GM23338 (cell line): ENCODE measurements at regions not wholly inside any gene's neighbourhood (a gene's known extent, or its start where the extent isn't known, plus 50 kb on each side); places are given as distances from the start of the nearest gene placed in this dataset.

Experiments
- ATAC-seq: fragments of 200-7000 bp; cut with Tn5 transposase; 3 replicates; pipeline ENCODE4 v1.9.1; 2020
- DNase-seq: peaks from one replicate; pipeline ENCODE4 v3.0.0-alpha.2; 2015; ENCODE audit warnings: low spot score
- H2AFZ ChIP-seq: fragments of 200-600 bp; sonication (generic); 2 replicates; pipeline ENCODE4 v1.8.0; 2016; ENCODE audit warnings: antibody characterized with exemption, mild to moderate bottlenecking, moderate library complexity
- H3F3A ChIP-seq: fragments of 200-600 bp; sonication (generic); replicated peaks from 2 replicates; pipeline ENCODE4 v1.8.0; 2017; ENCODE audit warnings: antibody characterized with exemption, mixed run types, low read depth
- H3K27ac ChIP-seq: fragments of 200-600 bp; sonication (generic); 2 replicates; pipeline ENCODE4 v1.6.1; 2016; ENCODE audit warnings: low read depth
- H3K27me3 ChIP-seq: fragments of 200-600 bp; sonication (generic); 2 replicates; pipeline ENCODE4 v1.8.0; 2016; ENCODE audit warnings: mild to moderate bottlenecking, mixed run types, moderate library complexity; ENCODE audit not compliant: insufficient read depth
- H3K36me3 ChIP-seq: fragments of 200-600 bp; sonication (generic); 2 replicates; pipeline ENCODE4 v1.8.0; 2016; ENCODE audit warnings: mild to moderate bottlenecking; ENCODE audit not compliant: insufficient read depth
- H3K4me1 ChIP-seq: fragments of 200-600 bp; sonication (generic); 2 replicates; pipeline ENCODE4 v1.8.0; 2016; ENCODE audit warnings: mild to moderate bottlenecking, moderate library complexity; ENCODE audit not compliant: insufficient read depth
- H3K4me2 ChIP-seq: fragments of 200-600 bp; sonication (generic); 2 replicates; pipeline ENCODE4 v1.7.1; 2017; ENCODE audit warnings: mixed run types
- H3K4me3 ChIP-seq: fragments of 200-600 bp; sonication (generic); 2 replicates; pipeline ENCODE4 v1.6.1; 2016; ENCODE audit warnings: mixed run types
- H3K79me2 ChIP-seq: fragments of 200-600 bp; sonication (generic); replicated peaks from 2 replicates; pipeline ENCODE4 v1.8.0; 2017; ENCODE audit warnings: mild to moderate bottlenecking; ENCODE audit not compliant: insufficient read depth
- H3K9me2 ChIP-seq: fragments of 200-600 bp; sonication (generic); 2 replicates; pipeline ENCODE4 v1.8.0; 2017; ENCODE audit not compliant: insufficient read depth
- H4K20me1 ChIP-seq: fragments of 200-600 bp; sonication (generic); replicated peaks from 2 replicates; pipeline ENCODE4 v1.8.0; 2017; ENCODE audit warnings: mild to moderate bottlenecking; ENCODE audit not compliant: insufficient read depth
- H3K27ac Mint-ChIP-seq: 2 replicates; pipeline ENCODE4 v1.8.0; 2020; ENCODE audit warnings: inconsistent platforms, mild to moderate bottlenecking, moderate library complexity, mixed read lengths
- H3K27me3 Mint-ChIP-seq: 3 replicates; pipeline ENCODE4 v1.8.0; 2022; ENCODE audit warnings: low read depth, mild to moderate bottlenecking, moderate library complexity, mixed read lengths, inconsistent platforms; ENCODE audit not compliant: insufficient read depth, poor library complexity
- H3K36me3 Mint-ChIP-seq: 3 replicates; pipeline ENCODE4 v1.8.0; 2021; ENCODE audit warnings: low read depth, mild to moderate bottlenecking, inconsistent platforms, moderate library complexity, mixed read lengths
- H3K4me1 Mint-ChIP-seq: 3 replicates; pipeline ENCODE4 v1.8.0; 2020; ENCODE audit warnings: mild to moderate bottlenecking, inconsistent platforms, mixed read lengths
- H3K4me3 Mint-ChIP-seq: 3 replicates; pipeline ENCODE4 v1.8.0; 2021; ENCODE audit warnings: moderate library complexity, mild to moderate bottlenecking, inconsistent platforms, mixed read lengths
- H3K9me3 Mint-ChIP-seq: 3 replicates; pipeline ENCODE4 v1.8.0; 2020; ENCODE audit warnings: moderate library complexity, mild to moderate bottlenecking, inconsistent platforms, mixed read lengths
- CREB1 ChIP-seq: fragments of 250-450 bp; sonication (Bioruptor Pico); IDR thresholded peaks from 2 replicates; pipeline ENCODE4 v1.5.0; 2020; ENCODE audit warnings: low read depth, mild to moderate bottlenecking, moderate library complexity
- CTCF ChIP-seq, 2 experiments: fragments of 200-600 bp in 1 of 2; sonication (generic) in 1 of 2; conservative IDR thresholded peaks; 2 replicates each; pipeline versions ENCODE4 v1.5.1 to v1.6.1; 2016 to 2017; ENCODE audit warnings: antibody characterized with exemption in 2 of 2, low read depth in 2 of 2, mild to moderate bottlenecking in 2 of 2, moderate library complexity in 1 of 2
- ETS1 ChIP-seq: IDR thresholded peaks from 2 replicates; pipeline ENCODE4 v1.6.1; 2016; ENCODE audit warnings: antibody characterized with exemption
- EZH2 ChIP-seq: fragments of 200-600 bp; sonication (generic); IDR thresholded peaks from one replicate; pipeline ENCODE4 v1.8.0; 2017; ENCODE audit warnings: antibody characterized with exemption, mild to moderate bottlenecking, low read depth; ENCODE audit not compliant: unreplicated experiment
- EZH2phosphoT487 ChIP-seq: fragments of 200-600 bp; sonication (generic); IDR thresholded peaks from one replicate; pipeline ENCODE4 v1.8.1; 2018; ENCODE audit warnings: antibody characterized with exemption; ENCODE audit not compliant: unreplicated experiment
- JUNB ChIP-seq: IDR thresholded peaks from one replicate; pipeline ENCODE4 v1.6.1; 2016; ENCODE audit warnings: antibody characterized with exemption; ENCODE audit not compliant: unreplicated experiment
- NANOG ChIP-seq: IDR thresholded peaks from 2 replicates; pipeline ENCODE4 v1.6.1; 2016; ENCODE audit warnings: antibody characterized with exemption, borderline replicate concordance
- POLR2AphosphoS5 ChIP-seq: IDR thresholded peaks from 2 replicates; pipeline ENCODE4 v1.6.1; 2016; ENCODE audit warnings: antibody characterized with exemption, low read depth
- REST ChIP-seq: IDR thresholded peaks from one replicate; pipeline ENCODE4 v1.6.1; 2018; ENCODE audit warnings: antibody characterized with exemption; ENCODE audit not compliant: unreplicated experiment
- STAT1 ChIP-seq: IDR thresholded peaks from one replicate; pipeline ENCODE4 v1.6.1; 2016; ENCODE audit warnings: antibody characterized with exemption; ENCODE audit not compliant: unreplicated experiment
- ZNF114 ChIP-seq: fragments of 250-450 bp; sonication (Bioruptor Pico); IDR thresholded peaks from 2 replicates; pipeline ENCODE4 v1.5.0; 2020; ENCODE audit warnings: mild to moderate bottlenecking, moderate library complexity
- ZNF331 ChIP-seq: fragments of 250-450 bp; sonication (Bioruptor Pico); IDR thresholded peaks from 2 replicates; pipeline ENCODE4 v1.5.0; 2020; ENCODE audit warnings: low read depth, mild to moderate bottlenecking, moderate library complexity
- ZNF462 ChIP-seq: fragments of 250-450 bp; sonication (Bioruptor Pico); IDR thresholded peaks from 2 replicates; pipeline ENCODE4 v1.5.0; 2020; ENCODE audit warnings: mild to moderate bottlenecking, moderate library complexity

GRCh38 chr6:158908606-158909005, 89.4 kb upstream of the EZR start:
- H3K27ac Mint-ChIP-seq: no peak overlapping the region
- no peak overlapping the region for H3K4me3 Mint-ChIP-seq
- peaks cover 26% of the 10 kb centered on the region for H3K9me3 Mint-ChIP-seq
- Histone ChIP-seq H3K27me3 (no peaks in the 10 kb centered on the region), H3K27ac (no peak overlapping the region), H3K4me1 (peaks cover 27% of the 10 kb centered on the region), H3F3A (0 out of 2 replicates have a peak, but pooled peaks cover 3% of the 10 kb centered on the region), H3K9me2 (0 out of 2 replicates have a peak, but pooled peaks cover 3% of the 10 kb centered on the region), H4K20me1 (no peaks in the 10 kb centered on the region), H2AFZ (no peak overlapping the region), H3K4me3 (no peak overlapping the region), H3K36me3 (peaks cover 4% of the 10 kb centered on the region), H3K4me2 (no peak overlapping the region), H3K79me2 (no peaks in the 10 kb centered on the region)
- DNase-seq (no peak), ATAC-seq (no peak)
- peaks cover 26% of the 10 kb centered on the region for H3K36me3 Mint-ChIP-seq
- H3K4me1 Mint-ChIP-seq: peaks cover 43% of the 10 kb centered on the region
- H3K27me3 Mint-ChIP-seq: peaks cover 4% of the 10 kb centered on the region
- no peak for TF ChIP-seq CTCF (conservative IDR thresholded peaks at IDR 0.05; ENCODE audit: low read depth in 2 of 2)
- TF ChIP-seq ZNF331 (CRISPR knock-in tag): no peak
- no peak for TF ChIP-seq ETS1
- no peak for TF ChIP-seq ZNF462
- TF ChIP-seq JUNB: no peak
- no peak for TF ChIP-seq REST
- no peak for TF ChIP-seq ZNF114 (CRISPR knock-in tag)
- no peak for TF ChIP-seq EZH2
- no peak for TF ChIP-seq STAT1
- TF ChIP-seq NANOG: no peak
- TF ChIP-seq CREB1 (CRISPR knock-in tag): no peak
- TF ChIP-seq POLR2AphosphoS5: no peak
- TF ChIP-seq EZH2phosphoT487: no peak
